IPS-18c (cell line): ENCODE measurements at regions not wholly inside any gene's neighbourhood (a gene's known extent, or its start where the extent isn't known, plus 50 kb on each side); places are given as distances from the start of the nearest gene placed in this dataset.
"Not testable (repeated sequence)": the region's sequence is repeated elsewhere in the genome, so short reads cannot be mapped to it uniquely, and the experiment has no call there.

Experiments
- H3K4me3 ChIP-seq: 2 replicates; pipeline ENCODE4 v1.7.0; 2013; ENCODE audit warnings: low read depth, mild to moderate bottlenecking, low read length, moderate library complexity; ENCODE audit not compliant: insufficient read depth
- H3K9me3 ChIP-seq: one replicate; pipeline ENCODE4 v1.6.1; 2013; ENCODE audit warnings: mild to moderate bottlenecking, low read length, moderate library complexity; ENCODE audit not compliant: control insufficient read depth, insufficient read depth

- H3K4me3 ChIP-seq = not testable (repeated sequence)
Observed at GRCh38 chr12:107214373-107214773, 121.0 kb upstream of the CRY1 start.

GRCh38 chr12:107216411-107216810 is 123.1 kb upstream of the CRY1 start:
- not testable (repeated sequence) for H3K4me3 ChIP-seq

More at GRCh38 chr12:107214373-107214773, 121.0 kb upstream of the CRY1 start:
- H3K9me3 ChIP-seq = not testable (repeated sequence)

GRCh38 chr12:107219301-107219700 is 126.0 kb upstream of the CRY1 start:
- Histone ChIP-seq H3K4me3 (no peak overlapping the region), H3K9me3 (no peaks in the 10 kb centered on the region)

More at GRCh38 chr12:107216411-107216810, 123.1 kb upstream of the CRY1 start:
- not testable (repeated sequence) for H3K9me3 ChIP-seq

GRCh38 chr12:107221913-107222312 is 128.6 kb upstream of the CRY1 start:
- Histone ChIP-seq H3K4me3 (no peak overlapping the region), H3K9me3 (no peaks in the 10 kb centered on the region)

DNA sequence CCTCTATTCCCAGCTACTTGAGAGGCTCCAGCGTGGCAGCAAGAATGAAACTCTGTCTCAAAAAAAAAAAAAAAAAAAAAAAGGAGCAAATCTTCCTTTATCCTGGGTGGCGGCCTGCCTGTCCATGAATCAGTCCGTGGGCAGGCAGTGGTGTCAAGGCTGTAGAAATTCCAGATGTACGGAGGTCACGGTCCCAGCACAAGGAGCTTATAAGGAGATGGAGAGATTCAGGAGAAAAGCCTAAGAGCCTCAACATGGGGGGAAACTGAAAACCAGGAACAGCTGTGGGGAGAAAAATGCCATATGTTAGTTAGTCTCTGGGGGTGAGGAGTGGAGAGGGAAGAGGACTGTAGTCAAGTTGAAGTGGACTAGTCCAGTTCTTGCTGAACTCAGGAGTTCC is 130.5 kb upstream of the CRY1 start:
- H3K9me3 ChIP-seq = no peaks in the 10 kb centered on the region
- no peak overlapping the region for H3K4me3 ChIP-seq

GRCh38 chr12:107225635-107226034 is 132.3 kb upstream of the CRY1 start:
- H3K9me3 ChIP-seq = no peaks in the 10 kb centered on the region
- no peak overlapping the region for H3K4me3 ChIP-seq

DNA sequence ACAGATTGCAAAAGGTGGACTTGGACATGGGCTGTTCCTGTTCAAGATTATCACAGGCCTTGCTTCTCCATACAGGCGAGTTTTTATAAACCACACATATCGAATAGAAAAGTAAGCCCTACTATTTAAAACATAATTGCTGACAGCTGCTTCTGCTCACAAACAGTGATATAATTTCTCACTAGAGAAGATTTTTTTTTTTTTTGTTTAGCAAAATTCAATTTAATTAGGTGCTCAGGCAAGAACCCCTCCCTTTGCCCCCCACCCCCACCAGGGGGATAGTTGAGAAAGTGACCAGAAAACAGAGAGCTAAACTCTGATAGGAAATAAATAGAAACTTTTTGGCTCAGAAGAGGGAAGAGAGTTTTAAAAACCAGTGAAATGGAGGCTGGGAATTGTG is 132.8 kb upstream of the CRY1 start:
- Histone ChIP-seq H3K4me3 (no peak overlapping the region), H3K9me3 (no peaks in the 10 kb centered on the region)

- Histone ChIP-seq H3K9me3 (no peaks in the 10 kb centered on the region), H3K4me3 (no peak overlapping the region)
Observed at GRCh38 chr12:107228076-107228475, 134.7 kb upstream of the CRY1 start.

GRCh38 chr12:107229827-107230226 is 136.5 kb upstream of the CRY1 start:
- no peak overlapping the region for H3K4me3 ChIP-seq

DNA sequence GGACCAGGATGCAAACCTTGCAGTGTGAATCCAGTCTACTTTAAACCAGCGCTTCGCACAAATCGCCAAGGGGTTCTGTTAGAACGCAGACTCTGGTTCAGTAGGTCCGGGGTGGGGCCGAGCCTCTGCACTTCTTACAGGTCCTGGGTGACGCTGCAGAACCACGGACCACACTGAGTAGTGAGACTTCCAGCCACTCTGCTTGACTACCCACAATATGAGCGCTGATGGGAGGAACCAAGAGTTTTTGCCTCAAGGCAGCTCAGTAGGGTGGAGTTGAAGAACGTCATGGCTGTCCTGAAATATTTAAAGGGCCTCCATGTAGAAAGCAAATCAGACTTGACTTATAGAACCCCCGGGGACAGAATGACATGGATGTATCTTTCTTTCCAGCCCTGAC is 138.0 kb upstream of the CRY1 start:
- no peak overlapping the region for H3K4me3 ChIP-seq
- H3K9me3 ChIP-seq = no peaks in the 10 kb centered on the region

More at GRCh38 chr12:107229827-107230226, 136.5 kb upstream of the CRY1 start:
- H3K9me3 ChIP-seq = no peaks in the 10 kb centered on the region

- no peaks in the 10 kb centered on the region for H3K9me3 ChIP-seq
- no peak overlapping the region for H3K4me3 ChIP-seq
Observed at GRCh38 chr12:107233551-107233950, 140.2 kb upstream of the CRY1 start.

- no peaks in the 10 kb centered on the region for H3K9me3 ChIP-seq
- H3K4me3 ChIP-seq = no peak overlapping the region
Observed at GRCh38 chr12:107235600-107235999, 142.3 kb upstream of the CRY1 start.

- H3K4me3 ChIP-seq = no peak overlapping the region
Observed at GRCh38 chr12:107236824-107237511, 143.6 kb upstream of the CRY1 start.

GRCh38 chr12:107238296-107238695 is 144.9 kb upstream of the CRY1 start:
- Histone ChIP-seq H3K4me3 (no peak overlapping the region), H3K9me3 (no peaks in the 10 kb centered on the region)

More at GRCh38 chr12:107236824-107237511, 143.6 kb upstream of the CRY1 start:
- no peaks in the 10 kb centered on the region for H3K9me3 ChIP-seq

- Histone ChIP-seq H3K4me3 (no peak overlapping the region), H3K9me3 (no peaks in the 10 kb centered on the region)
Observed at GRCh38 chr12:107241411-107241810, 148.1 kb upstream of the CRY1 start.

- Histone ChIP-seq H3K4me3 (no peak overlapping the region), H3K9me3 (no peaks in the 10 kb centered on the region)
Observed at GRCh38 chr12:107242189-107242588, 148.8 kb upstream of the CRY1 start.

DNA sequence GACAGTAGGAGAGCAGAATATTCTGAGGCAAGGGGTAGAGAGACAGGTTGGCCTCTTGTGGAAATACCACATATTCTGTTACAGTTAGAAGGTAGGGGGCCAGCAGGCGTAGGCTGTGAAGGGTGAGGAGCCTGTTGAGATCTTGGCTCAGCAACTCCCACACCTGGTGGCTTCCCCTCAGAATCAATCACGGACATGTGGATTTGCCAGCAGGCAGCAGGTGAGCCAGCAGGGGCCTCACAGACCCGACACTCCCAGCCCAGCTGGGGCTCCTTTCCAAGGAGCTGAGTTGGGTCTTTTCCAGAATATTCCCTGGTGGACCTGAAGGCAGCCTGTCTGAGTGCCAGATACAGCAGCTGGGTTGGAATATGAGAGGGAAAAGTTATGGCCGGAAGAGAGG is 150.0 kb upstream of the CRY1 start:
- Histone ChIP-seq H3K4me3 (no peak overlapping the region), H3K9me3 (no peaks in the 10 kb centered on the region)

DNA sequence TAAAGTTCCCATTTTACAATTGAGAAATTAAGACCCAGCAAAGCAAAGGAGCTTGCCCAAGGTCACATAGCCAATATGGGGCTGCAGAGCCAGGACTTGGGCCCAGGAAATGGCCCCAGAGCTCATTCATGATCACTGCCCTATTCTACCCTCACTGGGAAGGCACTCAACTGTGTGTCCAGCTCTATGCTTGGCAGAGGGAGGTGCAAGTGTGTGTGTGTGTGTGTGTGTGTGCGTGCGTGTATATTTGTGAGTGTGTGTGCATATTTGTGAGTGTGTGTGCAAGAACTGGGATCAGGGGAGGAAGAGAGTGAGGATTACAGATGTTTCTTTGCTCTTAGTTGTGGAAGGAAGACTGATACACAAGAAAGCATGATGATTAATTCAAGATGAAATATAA is 151.2 kb upstream of the CRY1 start:
- Histone ChIP-seq H3K9me3 (no peaks in the 10 kb centered on the region), H3K4me3 (no peak overlapping the region)

GRCh38 chr12:107247650-107248049 is 154.3 kb upstream of the CRY1 start:
- Histone ChIP-seq H3K9me3 (no peaks in the 10 kb centered on the region), H3K4me3 (no peak overlapping the region)
